Sigmoid colon (tissue), 6 donors: ENCODE measurements at regions not wholly inside any gene's neighbourhood (a gene's known extent, or its start where the extent isn't known, plus 50 kb on each side); places are given as distances from the start of the nearest gene placed in this dataset.
A peak's percentile ranks its signal among the peaks of the same experiment; 100 is the strongest.

Experiments used
- DNase-seq: peaks from one replicate; pipeline ENCODE4 v3.0.0-alpha.2; 2019
- H3K27ac ChIP-seq, 4 donors: fragments of 200-600 bp; sonication (generic); one replicate each; pipeline ENCODE4 v1.5.1; 2016 to 2019; ENCODE audit warnings: mild to moderate bottlenecking in 1 of 4
- H3K27me3 ChIP-seq, 3 donors: fragments of 200-600 bp; sonication (generic); one replicate each; pipeline ENCODE4 v1.5.1; 2019; ENCODE audit warnings: mild to moderate bottlenecking in 1 of 3
- H3K36me3 ChIP-seq, 4 donors: fragments of 200-600 bp; sonication (generic); one replicate each; pipeline ENCODE4 v1.5.1; 2016 to 2019
- H3K4me1 ChIP-seq, 4 donors: fragments of 200-600 bp; sonication (generic); one replicate each; pipeline ENCODE4 v1.5.1; 2017 to 2019
- H3K4me3 ChIP-seq, 4 donors: fragments of 200-600 bp; sonication (generic); one replicate each; pipeline ENCODE4 v1.5.1; 2017 to 2019; ENCODE audit warnings: mild to moderate bottlenecking in 2 of 4, moderate library complexity in 1 of 4
- H3K9me3 ChIP-seq, 4 donors: fragments of 200-600 bp in 3 of 4; sonication (generic) in 3 of 4; one replicate each; pipeline versions ENCODE4 v1.5.1 to v1.6.1; 2013 to 2019
- CTCF ChIP-seq, 4 experiments: fragments of 450-650 bp in 3 of 4; fragments of 200-600 bp in 1 of 4; IDR thresholded peaks; one replicate each; pipeline ENCODE4 v1.5.1; 2016 to 2019; ENCODE audit warnings: antibody characterized with exemption in 4 of 4, mild to moderate bottlenecking in 3 of 4, moderate library complexity in 2 of 4
- EP300 ChIP-seq, 4 donors: sonication (generic); formaldehyde crosslinking; IDR thresholded peaks; one replicate each; pipeline ENCODE4 v1.6.1; 2017; ENCODE audit warnings: antibody characterized with exemption in 4 of 4
- POLR2A ChIP-seq, 2 donors: fragments of 450-650 bp; IDR thresholded peaks; one replicate each; pipeline ENCODE4 v1.6.1; 2016; ENCODE audit warnings: antibody characterized with exemption in 2 of 2, mild to moderate bottlenecking in 2 of 2, moderate library complexity in 2 of 2
- POLR2AphosphoS5 ChIP-seq, 4 donors: sonication (generic); formaldehyde crosslinking; IDR thresholded peaks; one replicate each; pipeline ENCODE4 v1.6.1; 2017; ENCODE audit warnings: antibody characterized with exemption in 4 of 4
- WGBS, 2 donors: extraction: QIAGEN DNeasy Blood & Tissue Kit; methylation state at CpG; one replicate each; pipeline ENCODE4 v1.1.7; 2013; 5-methylcytosine and 5-hydroxymethylcytosine counted together
- intact Hi-C: fragments of 100-400 bp; cut with DNase I; formaldehyde crosslinking; loops from one replicate; pipeline ENCODE4 v1.15.1; 2023
- donor health status: healthy with polysubstance abuse.
- donor health status: healthy.

- intact Hi-C loops = no loop called here
- TF ChIP-seq EP300 (IDR thresholded peaks at IDR 0.05) (no peak), CTCF (IDR thresholded peaks at IDR 0.05) (no peak), POLR2A (IDR thresholded peaks at IDR 0.05) (no peak), POLR2AphosphoS5 (IDR thresholded peaks at IDR 0.05) (no peak)
- 84 to 88% methylated on average over 10 of the region's 10 CpGs for WGBS, 2 donors
Measured at GRCh38 chr6:163960128-163960527, 545.6 kb downstream of the QKI start.

GRCh38 chr6:163958646-163959045, 544.1 kb downstream of the QKI start:
- Histone ChIP-seq H3K4me3 (no peak overlapping the region), H3K9me3 (no peaks in the 10 kb centered on the region), H3K27me3 (no peaks in the 10 kb centered on the region), H3K36me3 (no peaks in the 10 kb centered on the region), H3K27ac (no peak overlapping the region), H3K4me1 (peaks cover 0 to 17% (median 8%) of the 10 kb centered on the region in 4 donors)
- no peak for TF ChIP-seq POLR2AphosphoS5 (IDR thresholded peaks at IDR 0.05)
- TF ChIP-seq CTCF (IDR thresholded peaks at IDR 0.05) = no peak
- no peak for TF ChIP-seq POLR2A (IDR thresholded peaks at IDR 0.05)
- no peak for TF ChIP-seq EP300 (IDR thresholded peaks at IDR 0.05)
- DNase-seq = no peak
- WGBS, 2 donors = 61 to 79% methylated on average over 3 of the region's 3 CpGs
- intact Hi-C loops = loop anchor here (5.0 kb wide), 1 partner anchor 541 kb away; no protein-coding TSS in a partner anchor

More at GRCh38 chr6:163960128-163960527, 545.6 kb downstream of the QKI start:
- Histone ChIP-seq H3K27me3 (no peaks in the 10 kb centered on the region), H3K4me3 (no peak overlapping the region), H3K9me3 (no peaks in the 10 kb centered on the region), H3K4me1 (peaks cover 0 to 27% (median 18%) of the 10 kb centered on the region in 4 donors), H3K27ac (no peak overlapping the region), H3K36me3 (no peaks in the 10 kb centered on the region)
- no peak for DNase-seq

GRCh38 chr6:163956571-163957407, 542.3 kb downstream of the QKI start:
- intact Hi-C loops = loop anchor here (5.0 kb wide), 1 partner anchor 539 kb away; no protein-coding TSS in a partner anchor
- no peak for TF ChIP-seq POLR2A (IDR thresholded peaks at IDR 0.05)
- peak; percentile 32 to 81 (median 68) for TF ChIP-seq CTCF (IDR thresholded peaks at IDR 0.05)
- TF ChIP-seq POLR2AphosphoS5 (IDR thresholded peaks at IDR 0.05) = peak in 1 of 4 donors; percentile 3
- TF ChIP-seq EP300 (IDR thresholded peaks at IDR 0.05) = no peak
- peak; percentile 83 for DNase-seq

GRCh38 chr6:163955756-163956155, 541.2 kb downstream of the QKI start:
- WGBS, 2 donors = 39 to 76% methylated on average over 4 of the region's 4 CpGs
- Histone ChIP-seq H3K9me3 (no peaks in the 10 kb centered on the region), H3K4me3 (no peak overlapping the region), H3K4me1 (peaks cover 0 to 13% (median 0%) of the 10 kb centered on the region in 4 donors), H3K27ac (no peak overlapping the region), H3K27me3 (no peaks in the 10 kb centered on the region), H3K36me3 (no peaks in the 10 kb centered on the region)
- intact Hi-C loops = loop anchor here (5.0 kb wide), 1 partner anchor 538 kb away; no protein-coding TSS in a partner anchor
- TF ChIP-seq EP300 (IDR thresholded peaks at IDR 0.05) (no peak), CTCF (IDR thresholded peaks at IDR 0.05) (no peak), POLR2AphosphoS5 (IDR thresholded peaks at IDR 0.05) (no peak), POLR2A (IDR thresholded peaks at IDR 0.05) (no peak)
- DNase-seq = no peak

More at GRCh38 chr6:163956571-163957407, 542.3 kb downstream of the QKI start:
- Histone ChIP-seq H3K9me3 (no peaks in the 10 kb centered on the region), H3K4me1 (peaks cover 0 to 13% (median 0%) of the 10 kb centered on the region in 4 donors), H3K4me3 (no peak overlapping the region), H3K27ac (no peak overlapping the region), H3K27me3 (no peaks in the 10 kb centered on the region), H3K36me3 (no peaks in the 10 kb centered on the region)
- 14 to 23% methylated on average over 12 of the region's 12 CpGs for WGBS, 2 donors
